ENCODE measurements at regions not wholly inside any gene's neighbourhood (a gene's known extent, or its start where the extent isn't known, plus 50 kb on each side); places are given as distances from the start of the nearest gene placed in this dataset.

GRCh38 chr7:10022480-10022879 is 951.2 kb upstream of the PHF14 start:
- ATAC-seq (no peak), DNase-seq (ENCODE audit: low spot score) (no peak)
- intact Hi-C loops (cut with DNase I): no loop called here

- intact Hi-C loops (cut with DNase I): no loop called here
- DNase-seq (ENCODE audit: low spot score): no peak
- no peak for ATAC-seq
These were observed 950.7 kb upstream of the PHF14 start for GRCh38 chr7:10022957-10023356.

GRCh38 chr7:10034843-10035556 is 938.7 kb upstream of the PHF14 start:
- intact Hi-C loops (cut with DNase I): no loop called here
- ATAC-seq: no peak
- DNase-seq (ENCODE audit: low spot score): no peak

- DNase-seq (ENCODE audit: low spot score): no peak
- intact Hi-C loops (cut with DNase I): no loop called here
- no peak for ATAC-seq
These were observed 937.0 kb upstream of the PHF14 start for GRCh38 chr7:10036693-10037092.

GRCh38 chr7:10038351-10038750 is 935.3 kb upstream of the PHF14 start:
- ATAC-seq: no peak
- intact Hi-C loops (cut with DNase I): no loop called here
- DNase-seq (ENCODE audit: low spot score): no peak

GRCh38 chr7:10040674-10041073 is 933.0 kb upstream of the PHF14 start:
- intact Hi-C loops (cut with DNase I): no loop called here
- no peak for ATAC-seq

GRCh38 chr7:10070899-10071298 is 902.8 kb upstream of the PHF14 start:
- no peak for DNase-seq (ENCODE audit: low spot score)
- intact Hi-C loops (cut with DNase I): no loop called here
- no peak for ATAC-seq

More at GRCh38 chr7:10040674-10041073, 933.0 kb upstream of the PHF14 start:
- DNase-seq (ENCODE audit: low spot score): no peak

GRCh38 chr7:10075866-10076265 is 897.8 kb upstream of the PHF14 start:
- intact Hi-C loops (cut with DNase I): no loop called here
- no peak for DNase-seq (ENCODE audit: low spot score)
- ATAC-seq: no peak

GRCh38 chr7:10076660-10077300 is 896.9 kb upstream of the PHF14 start:
- ATAC-seq: no peak
- DNase-seq (ENCODE audit: low spot score): no peak
- intact Hi-C loops (cut with DNase I): no loop called here

GRCh38 chr7:10079572-10079971 is 894.1 kb upstream of the PHF14 start:
- ATAC-seq (no peak), DNase-seq (ENCODE audit: low spot score) (no peak)
- intact Hi-C loops (cut with DNase I): no loop called here

GRCh38 chr7:10082896-10083295 is 890.8 kb upstream of the PHF14 start:
- intact Hi-C loops (cut with DNase I): no loop called here
- ATAC-seq: no peak
- DNase-seq (ENCODE audit: low spot score): no peak

GRCh38 chr7:10083766-10084165 is 889.9 kb upstream of the PHF14 start:
- ATAC-seq: no peak
- intact Hi-C loops (cut with DNase I): no loop called here
- DNase-seq (ENCODE audit: low spot score): no peak

GRCh38 chr7:10085231-10085630 is 888.4 kb upstream of the PHF14 start:
- intact Hi-C loops (cut with DNase I): no loop called here
- DNase-seq (ENCODE audit: low spot score) (no peak), ATAC-seq (no peak)

- DNase-seq (ENCODE audit: low spot score) (no peak), ATAC-seq (no peak)
- intact Hi-C loops (cut with DNase I): no loop called here
These were observed 873.1 kb upstream of the PHF14 start for GRCh38 chr7:10100572-10100971.

- intact Hi-C loops (cut with DNase I): no loop called here
These were observed 872.3 kb upstream of the PHF14 start for GRCh38 chr7:10101351-10101750.

GRCh38 chr7:10104292-10104691 is 869.4 kb upstream of the PHF14 start:
- intact Hi-C loops (cut with DNase I): no loop called here
- DNase-seq (ENCODE audit: low spot score) (no peak), ATAC-seq (no peak)

More at GRCh38 chr7:10101351-10101750, 872.3 kb upstream of the PHF14 start:
- DNase-seq (ENCODE audit: low spot score): no peak
- ATAC-seq: no peak

GRCh38 chr7:10106609-10107008 is 867.1 kb upstream of the PHF14 start:
- no peak for DNase-seq (ENCODE audit: low spot score)
- ATAC-seq: no peak
- intact Hi-C loops (cut with DNase I): no loop called here

GRCh38 chr7:10116511-10116910 is 857.2 kb upstream of the PHF14 start:
- no peak for DNase-seq (ENCODE audit: low spot score)
- no peak for ATAC-seq

GRCh38 chr7:10117815-10118214 is 855.9 kb upstream of the PHF14 start:
- no peak for DNase-seq (ENCODE audit: low spot score)
- intact Hi-C loops (cut with DNase I): no loop called here
- ATAC-seq: no peak

More at GRCh38 chr7:10116511-10116910, 857.2 kb upstream of the PHF14 start:
- intact Hi-C loops (cut with DNase I): no loop called here

GRCh38 chr7:10120936-10121335 is 852.7 kb upstream of the PHF14 start:
- ATAC-seq: no peak
- intact Hi-C loops (cut with DNase I): no loop called here
- DNase-seq (ENCODE audit: low spot score): no peak

GRCh38 chr7:10121631-10122030 is 852.0 kb upstream of the PHF14 start:
- ATAC-seq: peak; percentile 71
- no peak for DNase-seq (ENCODE audit: low spot score)
- intact Hi-C loops (cut with DNase I): no loop called here

All from sciatic nerve (tissue), 2 donors.